GM20431 (cell line): ENCODE measurements at regions not wholly inside any gene's neighbourhood (a gene's known extent, or its start where the extent isn't known, plus 50 kb on each side); places are given as distances from the start of the nearest gene placed in this dataset.

Experiments used
- in situ Hi-C: fragments of 300-500 bp; cut with MseI, MboI; formaldehyde crosslinking; loops from one replicate; pipeline ENCODE4 v1.15.0; 2020; ENCODE audit warnings: low sequenced_read_pairs; ENCODE audit not compliant: unreplicated experiment

DNA sequence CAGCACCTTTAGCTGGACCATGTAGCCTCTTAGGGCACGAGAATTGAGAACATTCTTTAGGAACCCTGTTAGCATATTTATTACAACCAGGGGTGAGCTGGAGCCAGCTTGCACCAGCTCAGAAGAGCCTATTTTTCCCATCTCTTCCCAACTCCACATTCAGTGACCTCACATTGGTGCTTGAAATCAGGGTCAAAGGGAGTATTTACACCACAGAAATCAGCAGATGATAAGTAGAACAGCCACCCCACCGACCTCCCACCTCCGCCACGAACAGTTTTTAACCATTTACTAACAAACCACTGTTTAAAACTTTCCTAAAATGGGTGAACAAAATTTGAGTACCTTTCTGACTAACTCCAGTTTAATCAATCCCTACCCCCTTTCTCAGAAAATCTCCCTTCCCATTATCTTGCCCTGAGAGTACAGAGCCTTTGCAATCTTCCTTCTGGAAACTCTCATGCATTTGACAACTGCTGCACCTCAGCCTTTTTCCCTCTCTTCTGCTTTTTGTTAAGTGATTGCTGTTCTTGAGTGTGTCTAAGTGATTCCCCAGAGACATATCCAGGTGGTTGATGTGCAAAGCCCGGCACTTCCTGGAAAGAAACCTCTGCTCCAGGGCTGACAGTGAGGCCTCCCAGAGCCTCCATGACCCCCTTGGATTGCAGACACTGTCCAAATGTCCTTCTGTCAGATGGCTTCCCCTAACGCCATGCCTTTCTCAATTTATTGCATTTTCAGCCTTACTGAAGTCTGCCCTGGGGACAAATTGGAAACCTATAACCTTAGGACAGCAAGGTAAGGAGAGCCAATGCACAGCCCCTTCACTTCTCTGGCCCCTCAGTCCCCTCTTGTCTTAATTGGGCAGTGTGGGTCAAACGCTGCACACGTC lies 389.5 kb upstream of the TNP1 start:
- in situ Hi-C loops: no loop called here

DNA sequence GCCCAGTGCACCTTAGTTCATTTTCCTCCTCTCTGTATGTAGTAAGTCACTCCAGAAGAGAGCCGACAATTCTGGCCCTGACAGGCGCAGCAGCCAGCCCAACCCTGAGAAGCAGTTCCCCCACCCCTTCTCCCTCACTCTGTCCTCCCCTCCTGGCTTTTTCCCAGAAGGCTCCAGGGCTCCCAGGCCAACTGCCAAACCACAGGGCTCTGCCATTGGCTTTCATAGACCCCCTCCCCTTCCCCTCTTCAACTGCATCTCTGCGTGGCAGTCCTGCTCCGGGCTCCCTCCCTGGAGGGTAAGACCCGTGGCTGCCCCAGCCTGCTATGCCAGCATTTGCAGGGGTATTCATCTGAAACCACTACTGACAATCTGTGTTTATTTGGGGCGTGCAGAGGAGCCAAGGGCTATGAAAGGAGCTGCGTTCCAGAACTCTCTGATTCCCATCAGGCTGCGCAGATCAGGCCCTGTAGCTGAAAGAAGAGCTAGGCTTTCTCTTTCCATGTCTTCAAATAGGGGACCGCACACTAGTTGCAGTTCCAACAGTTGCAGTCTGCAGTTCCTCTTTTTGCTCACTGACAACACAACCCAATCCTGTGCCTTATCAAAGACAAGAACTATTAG lies 388.6 kb upstream of the TNP1 start:
- in situ Hi-C loops: no loop called here

DNA sequence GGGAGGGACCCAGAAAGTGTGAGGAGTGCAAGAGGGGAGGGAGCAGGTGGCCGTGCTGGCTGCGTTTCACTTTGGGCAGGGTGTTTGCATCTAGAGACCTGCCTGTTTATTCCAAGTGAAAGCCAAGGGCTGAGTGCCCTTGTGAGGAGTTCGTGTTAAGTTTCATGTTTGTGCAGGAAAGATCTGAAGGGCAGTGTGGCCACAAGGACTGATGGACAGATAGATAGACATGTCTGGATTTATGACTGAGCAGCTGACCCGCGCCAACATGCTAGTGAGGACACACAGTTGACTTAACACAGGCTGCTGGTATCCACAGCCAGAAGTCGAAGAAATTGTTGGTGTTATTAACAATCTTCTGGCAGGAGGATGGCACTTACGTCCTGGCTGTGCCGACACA lies 387.6 kb upstream of the TNP1 start:
- in situ Hi-C loops: no loop called here

DNA sequence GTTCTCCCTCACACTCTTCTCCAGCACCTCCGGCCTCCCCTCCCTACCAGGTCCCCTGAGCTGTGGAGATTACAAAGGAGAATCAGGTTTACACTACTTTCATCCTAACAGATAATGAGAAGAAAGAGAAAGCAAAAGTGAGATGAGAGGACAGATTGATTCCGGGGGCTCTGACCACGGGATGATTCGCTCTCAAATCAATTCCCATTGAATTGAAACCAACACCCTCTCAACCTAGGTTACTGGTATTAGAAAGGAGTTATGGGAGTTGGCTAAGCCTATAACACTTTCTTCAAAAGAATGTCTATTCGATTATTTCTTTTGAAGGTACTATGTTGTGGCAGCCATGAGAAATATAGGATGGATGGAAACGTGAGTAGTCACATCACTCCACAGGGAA lies 386.2 kb upstream of the TNP1 start:
- in situ Hi-C loops: no loop called here

DNA sequence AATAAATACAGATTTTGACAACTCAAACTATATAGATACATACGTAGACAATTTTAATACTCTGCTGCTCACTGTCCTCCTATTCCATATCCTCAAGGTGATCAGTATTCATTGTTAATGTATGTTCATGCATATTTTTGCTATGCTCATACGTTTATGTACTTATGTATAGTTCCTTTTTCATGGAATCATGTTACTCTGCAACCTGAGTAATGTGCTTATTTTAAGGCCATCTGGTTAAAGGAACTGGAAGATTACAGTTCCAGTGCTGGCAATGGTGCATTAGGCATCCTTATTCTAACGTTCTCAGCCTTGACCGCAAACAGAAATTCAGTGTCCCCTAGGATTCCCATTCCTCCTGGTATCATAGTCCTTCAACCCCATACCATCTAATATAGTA lies 385.0 kb upstream of the TNP1 start:
- in situ Hi-C loops: no loop called here

DNA sequence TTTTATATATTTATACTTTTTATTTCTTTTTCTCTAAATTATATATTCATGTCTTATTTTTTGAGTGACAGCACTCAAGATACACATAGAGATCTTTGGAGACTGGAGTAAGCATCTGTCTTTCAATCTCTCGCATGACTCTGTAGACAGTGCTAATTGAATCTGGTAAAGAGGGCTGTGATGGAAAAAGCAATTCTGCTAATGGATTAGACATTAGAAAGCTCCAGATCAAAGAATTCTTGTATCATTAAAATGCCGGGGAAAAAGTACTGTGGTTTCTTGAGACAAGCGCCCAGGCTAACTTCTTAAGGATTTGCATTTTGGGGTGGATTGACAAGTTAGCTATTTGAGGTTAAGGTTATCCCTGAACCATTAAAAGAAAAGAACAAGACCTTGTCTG lies 383.1 kb upstream of the TNP1 start:
- in situ Hi-C loops: no loop called here

DNA sequence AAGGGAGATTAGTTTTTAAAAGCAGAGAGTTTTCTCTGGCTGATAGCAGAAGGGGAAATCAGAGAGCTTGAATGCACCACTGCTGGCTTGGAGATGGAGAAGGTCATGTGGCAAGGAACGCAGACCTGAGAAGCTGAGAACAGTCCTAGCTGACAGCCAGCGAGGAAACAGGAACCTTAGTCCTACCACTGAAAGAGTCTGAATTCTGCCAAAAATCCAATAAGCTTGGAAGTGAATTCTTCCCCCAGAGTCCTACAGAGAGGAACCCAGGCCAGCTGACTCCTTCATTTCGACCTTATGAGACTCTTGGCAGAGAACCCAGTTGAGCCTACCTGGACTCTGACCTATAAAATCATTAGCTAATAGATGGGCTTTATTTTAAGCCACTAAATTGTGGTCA lies 371.9 kb upstream of the TNP1 start:
- in situ Hi-C loops: no loop called here

DNA sequence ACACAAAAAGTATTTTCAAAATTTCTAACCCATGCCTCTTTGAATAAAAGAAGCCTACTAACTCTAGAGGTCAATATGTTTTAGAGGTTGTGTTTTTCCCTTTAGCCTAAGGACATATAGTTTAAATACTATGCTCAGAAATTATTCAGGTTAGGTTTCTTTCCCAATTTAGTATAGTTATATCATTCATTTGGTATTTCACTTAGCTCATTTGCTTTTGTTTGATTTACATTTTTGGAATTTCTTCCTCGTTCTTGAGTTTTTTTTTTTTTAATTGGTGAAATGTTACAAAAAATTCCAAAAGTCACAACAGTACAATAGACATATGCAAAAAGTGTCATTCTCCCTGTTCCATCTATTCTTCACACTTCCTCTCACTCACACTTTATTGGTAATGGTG lies 371.3 kb upstream of the TNP1 start:
- in situ Hi-C loops: no loop called here

DNA sequence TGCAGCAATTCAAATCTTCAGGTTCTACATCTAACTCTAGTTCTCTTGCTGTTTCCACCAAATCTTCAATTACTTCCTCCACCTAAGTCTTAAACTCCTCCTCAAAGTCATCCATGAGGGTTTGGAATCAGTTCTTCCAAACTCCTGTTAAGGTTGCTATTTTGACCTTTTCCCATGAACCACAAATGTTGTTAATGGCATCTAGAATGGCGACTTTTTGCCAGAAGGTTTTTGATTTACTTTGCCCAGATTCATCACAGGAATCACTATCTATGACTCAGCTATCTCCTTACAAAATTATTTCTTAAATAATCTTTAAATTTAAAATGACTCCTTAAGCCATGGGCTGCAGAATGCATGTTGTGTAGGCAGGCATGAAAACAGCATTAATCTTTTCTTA lies 368.9 kb upstream of the TNP1 start:
- in situ Hi-C loops: no loop called here

DNA sequence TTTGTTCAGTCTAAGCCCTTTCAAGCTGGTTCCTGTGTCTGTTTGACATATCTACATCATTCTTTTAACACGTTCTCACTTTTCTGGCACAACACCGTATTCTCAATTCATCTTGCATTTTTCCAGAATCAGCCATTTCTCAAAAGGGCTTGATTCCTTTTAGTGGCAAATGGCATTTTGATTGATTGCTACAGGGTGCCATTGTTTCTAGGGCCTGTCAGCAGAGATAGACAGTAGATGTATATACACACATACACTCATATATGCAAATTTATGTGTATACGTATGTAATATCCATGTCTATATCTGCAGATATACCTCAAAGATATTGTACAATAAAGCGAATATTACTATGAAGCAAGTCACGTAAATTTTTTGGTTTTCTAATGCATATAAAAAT lies 367.9 kb upstream of the TNP1 start:
- in situ Hi-C loops: no loop called here

DNA sequence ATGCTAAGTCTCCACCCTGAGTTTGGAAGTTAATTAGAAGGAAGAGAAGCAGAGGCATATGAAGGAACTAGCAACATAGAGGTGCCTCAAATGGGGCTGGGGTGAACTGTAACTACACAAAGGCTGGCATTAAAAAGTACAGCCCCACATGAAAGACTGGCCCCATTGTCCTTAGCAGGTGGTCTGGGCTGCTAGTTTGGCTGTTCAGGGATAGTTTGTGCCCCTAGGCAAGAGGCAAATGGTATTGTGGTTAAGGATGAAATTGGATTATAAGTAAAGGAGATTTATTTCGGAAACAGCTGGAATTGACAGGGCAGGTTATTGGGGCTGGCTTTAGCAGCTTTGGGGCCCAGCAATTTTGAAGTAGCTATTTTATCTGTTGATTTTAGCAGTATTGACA lies 365.7 kb upstream of the TNP1 start:
- in situ Hi-C loops: no loop called here

DNA sequence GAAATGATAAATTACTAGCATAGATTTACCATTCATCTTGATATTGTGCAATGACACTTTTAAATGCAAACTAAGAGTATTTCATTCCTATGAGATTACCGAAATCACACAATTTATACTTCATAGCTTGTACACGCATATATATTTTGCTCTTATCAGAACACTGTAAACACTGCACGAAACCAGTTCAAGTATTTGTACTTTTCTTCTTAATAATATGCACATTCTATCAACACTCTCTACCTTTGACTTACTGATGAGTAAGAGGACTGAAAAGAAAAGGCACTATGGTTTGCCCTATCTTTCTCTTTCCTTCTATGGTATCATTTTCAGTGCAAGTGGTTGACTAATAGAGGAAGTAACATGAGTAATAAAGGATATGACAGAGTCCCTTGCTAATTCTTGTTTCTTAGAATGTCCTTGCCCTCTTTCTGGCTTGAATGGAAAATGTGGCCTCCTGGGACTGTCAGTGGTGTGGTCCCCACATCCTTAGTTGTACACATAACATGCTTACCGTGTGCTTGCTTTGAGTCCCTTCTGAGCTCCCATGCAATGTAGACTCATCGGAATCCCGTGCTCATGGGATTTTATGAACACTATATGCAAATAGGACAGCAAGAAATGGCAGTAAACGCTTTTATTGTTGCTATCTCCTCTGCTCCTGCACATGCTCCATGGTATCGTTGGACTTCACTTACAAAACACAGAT lies 363.5 kb upstream of the TNP1 start:
- in situ Hi-C loops: no loop called here

DNA sequence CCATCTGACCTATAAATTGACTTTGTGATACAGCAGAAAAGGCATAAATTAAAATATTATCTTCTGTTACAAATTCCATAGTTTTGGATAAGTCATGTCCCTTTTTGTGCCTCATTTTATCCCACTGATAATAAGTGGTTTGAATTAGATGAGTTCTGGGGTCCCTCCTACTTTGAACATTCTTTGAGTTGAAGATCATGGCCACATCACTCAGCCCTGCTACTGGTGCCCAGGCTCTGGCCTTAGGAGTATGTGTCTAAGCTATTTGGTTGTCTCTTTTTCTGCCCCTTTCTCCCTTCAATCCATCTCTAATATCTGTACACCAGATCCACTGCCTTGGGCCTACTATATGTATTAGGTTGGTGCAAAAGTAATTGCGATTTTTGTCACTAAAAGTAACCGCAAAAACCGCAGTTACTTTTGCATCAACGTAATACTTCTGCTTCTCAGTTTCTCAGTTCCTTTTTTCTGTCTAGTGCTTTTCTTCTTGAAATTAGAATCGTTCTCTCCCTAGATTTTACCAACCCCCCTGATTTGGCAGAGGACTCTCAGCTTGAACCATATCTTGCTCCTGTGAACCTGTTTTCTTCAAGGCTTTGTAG lies 362.5 kb upstream of the TNP1 start:
- in situ Hi-C loops: no loop called here

DNA sequence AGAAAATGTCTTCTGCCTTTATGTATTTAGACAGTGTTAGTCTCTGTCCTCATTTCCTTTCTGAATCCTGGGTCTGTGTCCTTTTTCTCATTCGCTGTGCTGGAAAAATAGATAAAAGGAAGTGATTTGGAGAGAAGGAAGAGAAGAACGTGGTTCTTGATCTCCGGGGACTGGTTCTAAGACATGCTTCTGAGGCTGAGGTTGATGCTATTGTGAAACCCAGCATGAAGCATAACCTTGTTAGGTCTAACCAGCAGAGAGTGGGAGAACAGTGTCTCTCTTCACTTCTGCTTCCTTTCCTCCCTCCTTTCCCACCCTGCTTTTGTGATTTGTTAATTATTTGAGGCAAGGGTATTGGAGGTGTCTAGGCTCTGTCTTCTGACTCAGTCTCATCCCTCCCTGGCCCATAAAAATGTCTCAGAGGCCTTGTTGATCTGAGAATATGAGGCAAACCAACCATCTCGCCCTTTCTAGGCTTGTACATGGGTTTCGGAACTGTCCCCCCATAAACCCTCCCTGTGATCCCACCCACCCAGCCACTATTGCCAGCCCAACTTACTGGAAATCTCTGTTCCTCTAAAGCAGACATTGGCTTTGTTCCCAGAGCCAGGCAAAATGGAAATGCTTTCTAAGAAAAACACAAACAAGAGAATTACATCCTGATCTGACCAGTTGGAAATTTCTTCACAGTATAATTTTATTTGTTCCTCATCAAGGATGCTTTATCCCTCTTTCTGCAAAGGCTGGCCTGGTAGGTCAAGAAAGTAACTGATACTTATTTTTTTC lies 360.6 kb upstream of the TNP1 start:
- in situ Hi-C loops: no loop called here

DNA sequence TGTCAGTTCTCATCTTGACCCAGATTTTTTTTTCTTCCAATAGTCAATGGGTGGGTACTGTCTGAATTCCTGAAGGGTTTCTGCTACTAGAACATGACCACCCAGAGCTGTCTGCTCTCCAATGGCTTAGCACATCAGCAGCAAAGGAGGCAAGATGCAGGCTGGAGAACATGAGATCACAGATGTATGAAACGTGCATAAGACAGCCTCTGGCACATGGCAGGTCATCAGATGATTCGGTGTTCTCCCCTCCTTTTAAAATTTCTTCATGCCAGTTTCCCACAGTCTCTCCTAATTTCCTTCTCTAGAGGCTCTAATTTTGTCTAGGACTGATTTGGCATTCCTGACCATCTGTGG lies 359.3 kb upstream of the TNP1 start:
- in situ Hi-C loops: no loop called here

DNA sequence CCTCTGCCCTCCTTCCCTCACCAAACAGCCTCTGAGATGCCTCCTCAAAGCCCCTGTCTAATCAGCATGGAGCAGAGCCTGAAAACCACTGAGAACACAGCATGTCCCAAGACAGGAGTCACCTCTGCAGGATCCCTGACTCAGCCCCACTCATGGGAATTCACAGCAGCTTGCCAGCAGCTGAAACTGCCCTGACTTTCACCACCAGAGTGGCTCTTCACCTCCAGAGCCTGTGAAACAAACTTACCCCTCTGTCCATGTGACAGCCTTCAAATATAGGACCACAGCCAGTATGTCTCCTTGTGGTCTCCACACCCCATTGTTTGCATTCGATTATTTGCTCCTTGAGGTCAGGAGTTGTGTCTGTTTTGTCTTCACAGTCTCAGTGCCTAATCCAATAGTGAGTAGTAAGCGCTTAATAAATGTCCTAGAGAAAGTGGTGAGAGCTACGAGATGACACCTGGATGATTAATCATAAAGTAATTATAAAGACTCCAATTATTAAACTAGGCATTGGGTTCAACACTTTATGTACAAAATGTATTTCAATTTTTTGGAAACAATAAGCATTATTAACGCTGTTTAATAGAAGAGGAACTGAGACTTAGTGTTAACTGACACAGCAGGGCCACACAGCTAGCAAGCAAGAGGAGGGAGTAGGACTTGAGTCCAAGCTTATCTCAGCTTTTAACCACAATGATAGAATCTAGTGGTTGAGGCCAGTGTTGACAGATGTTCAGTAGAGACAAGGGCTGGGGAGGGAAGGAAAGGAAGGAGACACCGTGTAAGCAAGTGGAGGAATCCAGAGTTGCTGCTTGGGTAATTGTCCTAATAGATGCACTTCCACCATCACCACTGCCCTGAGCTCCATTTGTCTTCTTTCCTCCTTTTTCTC lies 358.7 kb upstream of the TNP1 start:
- in situ Hi-C loops: no loop called here

DNA sequence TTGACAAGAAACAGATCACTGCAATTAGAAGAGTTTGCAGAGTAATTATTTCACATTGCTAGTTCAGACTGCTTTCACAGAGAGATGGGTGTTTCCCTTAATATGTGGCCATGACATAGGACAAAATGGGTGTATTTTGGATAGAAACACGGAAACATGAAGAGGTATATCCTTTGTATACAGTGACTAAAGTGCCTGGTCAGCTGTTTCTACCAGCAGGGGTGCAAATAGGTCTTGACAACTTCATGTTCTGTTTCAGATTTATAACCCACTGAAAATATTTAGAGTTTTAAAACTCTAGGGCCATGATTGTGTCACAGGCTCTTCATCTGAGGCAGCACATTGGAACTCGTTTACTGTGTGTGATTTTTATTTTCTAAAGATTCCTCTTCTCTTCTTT lies 357.1 kb upstream of the TNP1 start:
- in situ Hi-C loops: no loop called here

DNA sequence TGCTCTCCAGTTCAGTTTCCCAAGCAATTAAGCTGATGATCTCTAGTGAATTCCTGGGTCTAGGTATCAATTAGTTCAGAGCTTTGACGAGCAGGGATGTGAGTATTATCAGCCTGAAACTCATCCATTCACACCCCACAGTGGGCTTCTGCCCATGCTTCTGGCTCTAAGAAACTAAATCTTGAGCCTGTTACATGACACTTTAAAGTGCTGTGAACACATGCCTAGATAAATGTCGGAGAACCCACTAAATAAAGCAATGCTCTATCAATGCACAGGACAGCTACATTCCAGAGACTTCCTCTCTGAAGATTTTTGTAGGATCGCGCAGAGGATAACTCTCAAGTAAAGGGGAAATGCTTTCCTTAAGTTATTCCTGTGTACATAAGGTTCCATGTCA lies 356.5 kb upstream of the TNP1 start:
- in situ Hi-C loops: no loop called here

DNA sequence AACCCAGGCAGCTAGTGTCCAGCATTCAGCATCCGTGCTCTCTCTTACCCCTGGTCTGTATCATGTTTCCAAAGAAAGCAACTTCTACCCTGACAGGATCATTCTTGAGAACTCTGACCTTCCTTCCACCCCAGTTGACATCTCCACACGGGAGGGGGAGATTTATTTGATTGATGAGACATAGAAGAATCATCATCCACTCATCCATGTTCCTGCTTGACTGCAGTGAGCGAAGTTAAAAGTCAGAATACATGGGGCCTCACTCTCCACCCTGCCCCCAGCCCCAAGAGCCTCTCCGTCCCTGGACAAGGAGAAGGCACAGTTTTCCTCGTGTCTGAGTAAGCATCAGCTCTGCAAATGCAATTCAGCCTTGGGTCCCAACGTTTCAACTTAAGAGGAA lies 356.0 kb upstream of the TNP1 start:
- in situ Hi-C loops: no loop called here
